Colonic mucosa (tissue), 4 donors: ENCODE measurements at regions not wholly inside any gene's neighbourhood (a gene's known extent, or its start where the extent isn't known, plus 50 kb on each side); places are given as distances from the start of the nearest gene placed in this dataset.

Experiments
- DNase-seq: peaks from one replicate; pipeline ENCODE4 v3.0.0-alpha.2; 2020
- H3K27ac ChIP-seq: fragments of 200-600 bp; one replicate; pipeline ENCODE4 v1.8.0; 2021
- H3K27me3 ChIP-seq: fragments of 200-600 bp; one replicate; pipeline ENCODE4 v1.8.0; 2021
- H3K36me3 ChIP-seq: fragments of 200-600 bp; one replicate; pipeline ENCODE4 v1.8.0; 2021
- H3K4me1 ChIP-seq: fragments of 200-600 bp; one replicate; pipeline ENCODE4 v1.8.0; 2021; ENCODE audit warnings: mild to moderate bottlenecking
- H3K4me3 ChIP-seq: fragments of 200-600 bp; one replicate; pipeline ENCODE4 v1.8.0; 2021
- H3K9ac ChIP-seq, 2 donors: one replicate each; pipeline ENCODE4 v1.7.0; 2013; ENCODE audit warnings: control low read depth in 2 of 2, low read depth in 2 of 2, low read length in 2 of 2
- H3K9me3 ChIP-seq: fragments of 200-600 bp; one replicate; pipeline ENCODE4 v1.8.0; 2021
- intact Hi-C: fragments of 100-400 bp; cut with DNase I; formaldehyde crosslinking; loops from one replicate; pipeline ENCODE4 v1.14.1; 2022
- TF ChIP-seq, protein P1 (sequence below): fragments of 200-600 bp; IDR thresholded peaks from one replicate; pipeline ENCODE4 v1.8.0; 2022; ENCODE audit warnings: antibody characterized with exemption, mild to moderate bottlenecking
- donor health status: healthy.
- donor health status: DM: no; HTN: no; CAD: no.
- donor health status: DM: no; HTN: no; CAD: no.

DNA sequence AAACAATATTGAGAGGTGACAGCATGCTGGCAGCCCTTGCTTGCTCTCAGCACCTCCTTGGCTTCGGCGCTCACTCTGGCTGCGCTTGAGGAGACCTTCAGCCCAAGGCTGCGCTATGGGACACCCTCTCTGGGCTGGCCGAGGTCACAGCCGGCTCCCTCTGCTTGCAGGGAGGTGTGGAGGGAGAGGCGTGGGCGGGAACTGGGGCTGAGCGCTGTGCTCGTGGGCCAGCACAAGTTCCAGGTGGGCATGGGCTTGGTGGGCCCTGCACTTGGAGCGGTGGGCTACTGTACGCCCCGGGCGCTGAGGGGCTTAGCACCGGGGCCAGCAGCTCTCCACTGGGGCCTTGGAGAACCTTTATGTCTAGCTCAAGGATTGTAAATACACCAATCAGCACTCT lies 1613.8 kb upstream of the IGFBP7 start:
- Histone ChIP-seq H3K36me3 (no peaks in the 10 kb centered on the region), H3K4me1 (no peaks in the 10 kb centered on the region), H3K9ac (no peak overlapping the region), H3K4me3 (no peak overlapping the region), H3K27ac (no peak overlapping the region), H3K9me3 (no peaks in the 10 kb centered on the region), H3K27me3 (no peaks in the 10 kb centered on the region)
- TF ChIP-seq, protein P1, sequence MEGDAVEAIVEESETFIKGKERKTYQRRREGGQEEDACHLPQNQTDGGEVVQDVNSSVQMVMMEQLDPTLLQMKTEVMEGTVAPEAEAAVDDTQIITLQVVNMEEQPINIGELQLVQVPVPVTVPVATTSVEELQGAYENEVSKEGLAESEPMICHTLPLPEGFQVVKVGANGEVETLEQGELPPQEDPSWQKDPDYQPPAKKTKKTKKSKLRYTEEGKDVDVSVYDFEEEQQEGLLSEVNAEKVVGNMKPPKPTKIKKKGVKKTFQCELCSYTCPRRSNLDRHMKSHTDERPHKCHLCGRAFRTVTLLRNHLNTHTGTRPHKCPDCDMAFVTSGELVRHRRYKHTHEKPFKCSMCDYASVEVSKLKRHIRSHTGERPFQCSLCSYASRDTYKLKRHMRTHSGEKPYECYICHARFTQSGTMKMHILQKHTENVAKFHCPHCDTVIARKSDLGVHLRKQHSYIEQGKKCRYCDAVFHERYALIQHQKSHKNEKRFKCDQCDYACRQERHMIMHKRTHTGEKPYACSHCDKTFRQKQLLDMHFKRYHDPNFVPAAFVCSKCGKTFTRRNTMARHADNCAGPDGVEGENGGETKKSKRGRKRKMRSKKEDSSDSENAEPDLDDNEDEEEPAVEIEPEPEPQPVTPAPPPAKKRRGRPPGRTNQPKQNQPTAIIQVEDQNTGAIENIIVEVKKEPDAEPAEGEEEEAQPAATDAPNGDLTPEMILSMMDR: no peak
- DNase-seq: no peak
- intact Hi-C loops: no loop called here

DNA sequence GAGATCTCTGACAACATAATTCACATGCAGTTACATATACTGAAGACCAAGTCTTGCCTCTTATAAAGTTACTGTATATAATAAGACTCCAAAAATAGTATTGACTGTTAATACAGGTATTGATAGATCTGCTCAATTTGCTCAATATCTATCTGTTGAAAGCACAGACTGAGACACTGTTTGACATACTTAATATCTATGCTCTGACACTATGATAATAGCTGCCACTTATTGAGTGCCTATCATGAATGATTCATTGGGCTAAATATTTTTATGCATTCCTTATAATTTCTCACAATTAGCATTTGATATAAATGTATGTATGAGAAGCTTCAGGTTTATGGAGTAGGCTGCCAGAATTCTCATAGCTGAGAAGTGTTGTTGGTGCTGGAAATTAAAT lies 1600.9 kb upstream of the IGFBP7 start:
- Histone ChIP-seq H3K9me3 (no peaks in the 10 kb centered on the region), H3K9ac (no peak overlapping the region), H3K4me3 (no peak overlapping the region), H3K27me3 (no peaks in the 10 kb centered on the region), H3K27ac (no peak overlapping the region), H3K36me3 (no peaks in the 10 kb centered on the region), H3K4me1 (no peaks in the 10 kb centered on the region)
- no peak for DNase-seq
- TF ChIP-seq, protein P1: no peak
- intact Hi-C loops: no loop called here

DNA sequence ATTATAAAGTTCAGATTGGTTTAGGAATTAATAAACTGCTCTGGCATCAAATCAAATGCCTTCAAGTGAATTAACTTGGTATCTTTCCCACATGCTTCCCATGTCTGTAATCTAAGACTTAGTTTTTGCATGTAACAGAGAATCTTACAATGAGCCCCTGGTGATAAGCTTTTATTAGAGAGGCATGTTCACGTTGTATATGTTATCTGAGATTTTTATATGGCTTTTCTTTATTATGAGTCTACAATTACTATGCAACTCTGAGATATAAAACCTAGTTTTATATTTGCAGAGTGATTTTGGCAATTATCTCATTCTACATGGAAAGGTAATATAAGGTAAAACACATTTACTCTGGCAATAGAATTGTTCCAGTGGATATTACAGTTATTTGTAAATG lies 1578.4 kb upstream of the IGFBP7 start:
- Histone ChIP-seq H3K4me1 (no peaks in the 10 kb centered on the region), H3K9ac (no peak overlapping the region), H3K4me3 (no peak overlapping the region), H3K9me3 (no peaks in the 10 kb centered on the region), H3K27ac (no peak overlapping the region), H3K36me3 (no peaks in the 10 kb centered on the region), H3K27me3 (no peaks in the 10 kb centered on the region)
- TF ChIP-seq, protein P1: no peak
- no peak for DNase-seq
- intact Hi-C loops: no loop called here

DNA sequence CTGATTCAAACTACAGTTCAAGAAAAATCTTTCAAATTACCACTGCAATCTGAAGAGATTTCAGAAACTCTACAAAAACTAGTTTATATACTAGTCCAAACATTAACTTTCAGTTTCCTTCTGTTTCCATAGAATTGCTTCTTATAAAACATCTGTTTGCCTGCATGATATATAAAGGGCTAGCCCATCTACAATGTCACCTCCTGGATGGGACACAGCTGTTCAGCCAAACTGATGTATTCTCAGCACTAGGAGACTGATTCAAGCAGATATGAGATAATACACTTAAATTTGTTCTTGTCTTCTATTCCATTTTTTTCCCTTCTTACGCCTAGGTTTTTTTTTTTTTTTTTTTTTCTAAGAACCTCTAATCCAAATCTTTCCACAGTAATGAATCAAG lies 1569.7 kb upstream of the IGFBP7 start:
- DNase-seq: no peak
- H3K27me3 ChIP-seq: no peaks in the 10 kb centered on the region
- H3K27ac ChIP-seq: no peak overlapping the region
- TF ChIP-seq, protein P1: no peak
- no peak overlapping the region for H3K4me3 ChIP-seq
- intact Hi-C loops: no loop called here
- H3K9me3 ChIP-seq: no peaks in the 10 kb centered on the region
- H3K9ac ChIP-seq: no peak overlapping the region
- no peaks in the 10 kb centered on the region for H3K36me3 ChIP-seq
- no peaks in the 10 kb centered on the region for H3K4me1 ChIP-seq

DNA sequence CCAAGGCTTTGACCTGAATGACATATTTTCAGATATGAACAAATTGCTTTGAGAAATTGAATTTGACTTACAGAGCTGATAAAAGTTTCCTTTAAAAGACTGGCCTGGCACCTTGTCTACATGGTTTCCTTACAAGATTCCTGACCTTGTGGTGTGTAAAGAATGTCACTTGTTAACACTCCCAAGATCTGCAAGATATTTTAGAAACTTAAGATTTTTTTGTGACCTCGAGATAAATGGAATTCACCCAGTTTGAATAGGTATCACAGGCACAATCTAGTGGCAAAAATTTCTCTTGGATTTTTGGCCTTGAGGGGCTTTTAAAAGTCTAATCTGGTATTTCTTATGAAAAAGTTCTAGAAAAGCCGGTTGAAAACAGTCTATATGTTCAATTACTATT lies 1568.9 kb upstream of the IGFBP7 start:
- Histone ChIP-seq H3K27me3 (no peaks in the 10 kb centered on the region), H3K9me3 (no peaks in the 10 kb centered on the region), H3K27ac (no peak overlapping the region), H3K4me3 (no peak overlapping the region), H3K4me1 (no peaks in the 10 kb centered on the region), H3K9ac (no peak overlapping the region), H3K36me3 (no peaks in the 10 kb centered on the region)
- TF ChIP-seq, protein P1: no peak
- DNase-seq: no peak
- intact Hi-C loops: no loop called here

DNA sequence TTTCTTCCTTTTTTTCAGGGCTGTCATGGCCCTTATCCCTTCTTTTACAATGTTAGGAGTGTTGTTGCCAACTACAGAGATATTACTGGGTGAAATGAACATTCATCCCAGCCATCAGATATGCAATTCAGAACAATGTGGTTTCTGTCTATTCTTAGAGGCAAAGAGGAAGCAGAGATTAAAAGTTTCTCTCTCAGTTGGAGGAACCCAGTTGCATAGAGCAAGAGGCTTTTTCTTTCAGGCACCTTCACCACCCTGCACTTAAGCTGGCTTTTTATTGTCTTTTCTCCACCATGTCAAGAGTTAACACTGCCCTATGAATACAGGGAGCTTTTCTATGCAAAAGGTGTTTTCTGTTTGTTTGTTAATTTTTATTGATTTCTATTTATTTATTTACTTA lies 1559.6 kb upstream of the IGFBP7 start:
- H3K27ac ChIP-seq: no peak overlapping the region
- intact Hi-C loops: no loop called here
- H3K36me3 ChIP-seq: no peaks in the 10 kb centered on the region
- H3K9ac ChIP-seq: no peak overlapping the region
- TF ChIP-seq, protein P1: no peak
- no peak overlapping the region for H3K4me3 ChIP-seq
- DNase-seq: no peak
- no peaks in the 10 kb centered on the region for H3K4me1 ChIP-seq
- no peaks in the 10 kb centered on the region for H3K9me3 ChIP-seq
- no peaks in the 10 kb centered on the region for H3K27me3 ChIP-seq
